GM23338 (cell line): ENCODE measurements at regions not wholly inside any gene's neighbourhood (a gene's known extent, or its start where the extent isn't known, plus 50 kb on each side); places are given as distances from the start of the nearest gene placed in this dataset.

Experiments used
- ATAC-seq: fragments of 200-7000 bp; cut with Tn5 transposase; 3 replicates; pipeline ENCODE4 v1.9.1; 2020
- DNase-seq: peaks from one replicate; pipeline ENCODE4 v3.0.0-alpha.2; 2015; ENCODE audit warnings: low spot score
- H2AFZ ChIP-seq: fragments of 200-600 bp; sonication (generic); 2 replicates; pipeline ENCODE4 v1.8.0; 2016; ENCODE audit warnings: antibody characterized with exemption, mild to moderate bottlenecking, moderate library complexity
- H3F3A ChIP-seq: fragments of 200-600 bp; sonication (generic); replicated peaks from 2 replicates; pipeline ENCODE4 v1.8.0; 2017; ENCODE audit warnings: antibody characterized with exemption, mixed run types, low read depth
- H3K27ac ChIP-seq: fragments of 200-600 bp; sonication (generic); 2 replicates; pipeline ENCODE4 v1.6.1; 2016; ENCODE audit warnings: low read depth
- H3K27me3 ChIP-seq: fragments of 200-600 bp; sonication (generic); 2 replicates; pipeline ENCODE4 v1.8.0; 2016; ENCODE audit warnings: mild to moderate bottlenecking, mixed run types, moderate library complexity; ENCODE audit not compliant: insufficient read depth
- H3K36me3 ChIP-seq: fragments of 200-600 bp; sonication (generic); 2 replicates; pipeline ENCODE4 v1.8.0; 2016; ENCODE audit warnings: mild to moderate bottlenecking; ENCODE audit not compliant: insufficient read depth
- H3K4me1 ChIP-seq: fragments of 200-600 bp; sonication (generic); 2 replicates; pipeline ENCODE4 v1.8.0; 2016; ENCODE audit warnings: mild to moderate bottlenecking, moderate library complexity; ENCODE audit not compliant: insufficient read depth
- H3K4me2 ChIP-seq: fragments of 200-600 bp; sonication (generic); 2 replicates; pipeline ENCODE4 v1.7.1; 2017; ENCODE audit warnings: mixed run types
- H3K4me3 ChIP-seq: fragments of 200-600 bp; sonication (generic); 2 replicates; pipeline ENCODE4 v1.6.1; 2016; ENCODE audit warnings: mixed run types
- H3K79me2 ChIP-seq: fragments of 200-600 bp; sonication (generic); replicated peaks from 2 replicates; pipeline ENCODE4 v1.8.0; 2017; ENCODE audit warnings: mild to moderate bottlenecking; ENCODE audit not compliant: insufficient read depth
- H3K9me2 ChIP-seq: fragments of 200-600 bp; sonication (generic); 2 replicates; pipeline ENCODE4 v1.8.0; 2017; ENCODE audit not compliant: insufficient read depth
- H4K20me1 ChIP-seq: fragments of 200-600 bp; sonication (generic); replicated peaks from 2 replicates; pipeline ENCODE4 v1.8.0; 2017; ENCODE audit warnings: mild to moderate bottlenecking; ENCODE audit not compliant: insufficient read depth
- H3K27ac Mint-ChIP-seq: 2 replicates; pipeline ENCODE4 v1.8.0; 2020; ENCODE audit warnings: inconsistent platforms, mild to moderate bottlenecking, moderate library complexity, mixed read lengths
- H3K27me3 Mint-ChIP-seq: 3 replicates; pipeline ENCODE4 v1.8.0; 2022; ENCODE audit warnings: low read depth, mild to moderate bottlenecking, moderate library complexity, mixed read lengths, inconsistent platforms; ENCODE audit not compliant: insufficient read depth, poor library complexity
- H3K36me3 Mint-ChIP-seq: 3 replicates; pipeline ENCODE4 v1.8.0; 2021; ENCODE audit warnings: low read depth, mild to moderate bottlenecking, inconsistent platforms, moderate library complexity, mixed read lengths
- H3K4me1 Mint-ChIP-seq: 3 replicates; pipeline ENCODE4 v1.8.0; 2020; ENCODE audit warnings: mild to moderate bottlenecking, inconsistent platforms, mixed read lengths
- H3K4me3 Mint-ChIP-seq: 3 replicates; pipeline ENCODE4 v1.8.0; 2021; ENCODE audit warnings: moderate library complexity, mild to moderate bottlenecking, inconsistent platforms, mixed read lengths
- H3K9me3 Mint-ChIP-seq: 3 replicates; pipeline ENCODE4 v1.8.0; 2020; ENCODE audit warnings: moderate library complexity, mild to moderate bottlenecking, inconsistent platforms, mixed read lengths
- CREB1 ChIP-seq: fragments of 250-450 bp; sonication (Bioruptor Pico); IDR thresholded peaks from 2 replicates; pipeline ENCODE4 v1.5.0; 2020; ENCODE audit warnings: low read depth, mild to moderate bottlenecking, moderate library complexity
- CTCF ChIP-seq, 2 experiments: fragments of 200-600 bp in 1 of 2; sonication (generic) in 1 of 2; conservative IDR thresholded peaks; 2 replicates each; pipeline versions ENCODE4 v1.5.1 to v1.6.1; 2016 to 2017; ENCODE audit warnings: antibody characterized with exemption in 2 of 2, low read depth in 2 of 2, mild to moderate bottlenecking in 2 of 2, moderate library complexity in 1 of 2
- ETS1 ChIP-seq: IDR thresholded peaks from 2 replicates; pipeline ENCODE4 v1.6.1; 2016; ENCODE audit warnings: antibody characterized with exemption
- EZH2 ChIP-seq: fragments of 200-600 bp; sonication (generic); IDR thresholded peaks from one replicate; pipeline ENCODE4 v1.8.0; 2017; ENCODE audit warnings: antibody characterized with exemption, mild to moderate bottlenecking, low read depth; ENCODE audit not compliant: unreplicated experiment
- EZH2phosphoT487 ChIP-seq: fragments of 200-600 bp; sonication (generic); IDR thresholded peaks from one replicate; pipeline ENCODE4 v1.8.1; 2018; ENCODE audit warnings: antibody characterized with exemption; ENCODE audit not compliant: unreplicated experiment
- JUNB ChIP-seq: IDR thresholded peaks from one replicate; pipeline ENCODE4 v1.6.1; 2016; ENCODE audit warnings: antibody characterized with exemption; ENCODE audit not compliant: unreplicated experiment
- NANOG ChIP-seq: IDR thresholded peaks from 2 replicates; pipeline ENCODE4 v1.6.1; 2016; ENCODE audit warnings: antibody characterized with exemption, borderline replicate concordance
- POLR2AphosphoS5 ChIP-seq: IDR thresholded peaks from 2 replicates; pipeline ENCODE4 v1.6.1; 2016; ENCODE audit warnings: antibody characterized with exemption, low read depth
- REST ChIP-seq: IDR thresholded peaks from one replicate; pipeline ENCODE4 v1.6.1; 2018; ENCODE audit warnings: antibody characterized with exemption; ENCODE audit not compliant: unreplicated experiment
- STAT1 ChIP-seq: IDR thresholded peaks from one replicate; pipeline ENCODE4 v1.6.1; 2016; ENCODE audit warnings: antibody characterized with exemption; ENCODE audit not compliant: unreplicated experiment
- ZNF114 ChIP-seq: fragments of 250-450 bp; sonication (Bioruptor Pico); IDR thresholded peaks from 2 replicates; pipeline ENCODE4 v1.5.0; 2020; ENCODE audit warnings: mild to moderate bottlenecking, moderate library complexity
- ZNF331 ChIP-seq: fragments of 250-450 bp; sonication (Bioruptor Pico); IDR thresholded peaks from 2 replicates; pipeline ENCODE4 v1.5.0; 2020; ENCODE audit warnings: low read depth, mild to moderate bottlenecking, moderate library complexity
- ZNF462 ChIP-seq: fragments of 250-450 bp; sonication (Bioruptor Pico); IDR thresholded peaks from 2 replicates; pipeline ENCODE4 v1.5.0; 2020; ENCODE audit warnings: mild to moderate bottlenecking, moderate library complexity

- no peak for TF ChIP-seq ZNF331 (CRISPR knock-in tag)
- no peak for TF ChIP-seq EZH2phosphoT487
- no peak for TF ChIP-seq ZNF114 (CRISPR knock-in tag)
- TF ChIP-seq CREB1, result no peak
Observed at GRCh38 chr3:177596248-177596815, 399.1 kb upstream of the TBL1XR1 start (continued).

- no peaks in the 10 kb centered on the region for H3K27me3 Mint-ChIP-seq
- no peaks in the 10 kb centered on the region for H3K36me3 ChIP-seq
- no peak overlapping the region for H2AFZ ChIP-seq
- no peaks in the 10 kb centered on the region for H3K79me2 ChIP-seq
- TF ChIP-seq ETS1, result no peak
- TF ChIP-seq NANOG, result no peak
- TF ChIP-seq EZH2, result no peak
- no peak for TF ChIP-seq STAT1
- TF ChIP-seq ZNF114 (CRISPR knock-in tag), result no peak
- TF ChIP-seq CREB1, result no peak
- no peak for TF ChIP-seq REST
- no peak for TF ChIP-seq ZNF331 (CRISPR knock-in tag)
- no peak for TF ChIP-seq POLR2AphosphoS5
- no peak for TF ChIP-seq EZH2phosphoT487
- TF ChIP-seq CTCF (conservative IDR thresholded peaks at IDR 0.05; ENCODE audit: low read depth in 2 of 2), result no peak
- TF ChIP-seq ZNF462 (CRISPR knock-in tag), result no peak
- TF ChIP-seq JUNB, result no peak
- H3K4me1 Mint-ChIP-seq, result peaks cover 30% of the 10 kb centered on the region
- no peak overlapping the region for H3K4me2 ChIP-seq
- ATAC-seq (no peak), DNase-seq (no peak)
- no peaks in the 10 kb centered on the region for H3K36me3 Mint-ChIP-seq
- no peaks in the 10 kb centered on the region for H3F3A ChIP-seq
- no peaks in the 10 kb centered on the region for H4K20me1 ChIP-seq
- H3K27me3 ChIP-seq, result no peaks in the 10 kb centered on the region
- no peak overlapping the region for H3K27ac ChIP-seq
- no peak overlapping the region for H3K4me3 Mint-ChIP-seq
- H3K9me3 Mint-ChIP-seq, result no peaks in the 10 kb centered on the region
- no peak overlapping the region for H3K4me3 ChIP-seq
- no peak overlapping the region for H3K27ac Mint-ChIP-seq
- no peaks in the 10 kb centered on the region for H3K9me2 ChIP-seq
- H3K4me1 ChIP-seq, result peaks cover 26% of the 10 kb centered on the region
Observed at GRCh38 chr3:177596816-177597271, 399.6 kb upstream of the TBL1XR1 start.
